Hepatocyte (in vitro differentiated cells): ENCODE measurements at regions not wholly inside any gene's neighbourhood (a gene's known extent, or its start where the extent isn't known, plus 50 kb on each side); places are given as distances from the start of the nearest gene placed in this dataset.

Experiments
- DNase-seq: peaks from one replicate; pipeline ENCODE4 v3.0.0-alpha.2; 2016; ENCODE audit warnings: low spot score
- H2AFZ ChIP-seq: fragments of 200-600 bp; sonication (generic); 2 replicates; pipeline ENCODE4 v1.6.0; 2016; ENCODE audit warnings: antibody characterized with exemption, mild to moderate bottlenecking
- H3K27ac ChIP-seq: fragments of 200-600 bp; sonication (generic); 2 replicates; pipeline ENCODE4 v1.5.1; 2016; ENCODE audit warnings: mild to moderate bottlenecking
- H3K27me3 ChIP-seq: fragments of 200-600 bp; sonication (generic); 2 replicates; pipeline ENCODE4 v1.6.1; 2016
- H3K36me3 ChIP-seq: fragments of 200-600 bp; sonication (generic); replicated peaks from 2 replicates; pipeline ENCODE4 v1.5.1; 2016; ENCODE audit warnings: low read depth; ENCODE audit not compliant: insufficient read depth
- H3K4me1 ChIP-seq: fragments of 200-600 bp; sonication (generic); 2 replicates; pipeline ENCODE4 v1.5.1; 2016; ENCODE audit warnings: mild to moderate bottlenecking, moderate library complexity; ENCODE audit not compliant: insufficient read depth
- H3K4me2 ChIP-seq: fragments of 200-600 bp; sonication (generic); 2 replicates; pipeline ENCODE4 v1.6.0; 2016
- H3K4me3 ChIP-seq: fragments of 200-600 bp; sonication (generic); 2 replicates; pipeline ENCODE4 v1.5.1; 2016; ENCODE audit warnings: mild to moderate bottlenecking
- H3K79me2 ChIP-seq: fragments of 200-600 bp; sonication (generic); 2 replicates; pipeline ENCODE4 v1.6.0; 2017; ENCODE audit warnings: mild to moderate bottlenecking
- H3K9me2 ChIP-seq: fragments of 200-600 bp; sonication (generic); replicated peaks from 2 replicates; pipeline ENCODE4 v1.6.0; 2017; ENCODE audit warnings: mild to moderate bottlenecking; ENCODE audit not compliant: insufficient read depth
- H3K9me3 ChIP-seq: fragments of 200-600 bp; sonication (generic); 2 replicates; pipeline ENCODE4 v1.5.1; 2016; ENCODE audit warnings: low read depth, mild to moderate bottlenecking
- H4K20me1 ChIP-seq: fragments of 200-600 bp; sonication (generic); 2 replicates; pipeline ENCODE4 v1.6.0; 2016; ENCODE audit warnings: mild to moderate bottlenecking; ENCODE audit not compliant: insufficient read depth, poor library complexity, severe bottlenecking
- CTCF ChIP-seq: fragments of 200-600 bp; sonication (generic); IDR thresholded peaks from 2 replicates; pipeline ENCODE4 v1.5.1; 2016; ENCODE audit warnings: antibody characterized with exemption, mild to moderate bottlenecking; ENCODE audit not compliant: poor library complexity
- EZH2 ChIP-seq: fragments of 200-600 bp; sonication (generic); IDR thresholded peaks from 2 replicates; pipeline ENCODE4 v1.6.1; 2016; ENCODE audit warnings: antibody characterized with exemption, mild to moderate bottlenecking, borderline replicate concordance
- EZH2phosphoT487 ChIP-seq: fragments of 200-600 bp; sonication (generic); IDR thresholded peaks from one replicate; pipeline ENCODE4 v1.6.1; 2018; ENCODE audit warnings: antibody characterized with exemption, mild to moderate bottlenecking, low read depth, moderate library complexity; ENCODE audit not compliant: unreplicated experiment, severe bottlenecking
- WGBS: methylation state at CpG from one replicate; pipeline ENCODE4 v1.1.6; 2016; ENCODE audit warnings: low lambda C conversion rate; ENCODE audit errors: missing lambda C conversion rate; 5-methylcytosine and 5-hydroxymethylcytosine counted together

- Histone ChIP-seq H4K20me1 (no peaks in the 10 kb centered on the region), H3K27me3 (no peaks in the 10 kb centered on the region), H3K36me3 (no peaks in the 10 kb centered on the region), H3K9me3 (no peaks in the 10 kb centered on the region), H3K9me2 (no peaks in the 10 kb centered on the region), H3K4me1 (no peaks in the 10 kb centered on the region), H3K27ac (no peak overlapping the region), H3K4me3 (no peak overlapping the region), H3K79me2 (no peaks in the 10 kb centered on the region), H2AFZ (no peak overlapping the region), H3K4me2 (no peak overlapping the region)
- no peak for TF ChIP-seq CTCF
- TF ChIP-seq EZH2, result no peak
- TF ChIP-seq EZH2phosphoT487, result no peak
- 67% methylated on average over 5 of the region's 5 CpGs for WGBS
- DNase-seq, result peak; percentile 23
Observed at GRCh38 chr11:116219171-116219635, 553.6 kb downstream of the BUD13 start.

- DNase-seq, result no peak
- 83% methylated on average over 1 of the region's 1 CpG for WGBS
Observed at GRCh38 chr11:116217441-116217840, 555.3 kb downstream of the BUD13 start.

GRCh38 chr11:116217006-116217405 is 555.8 kb downstream of the BUD13 start:
- no peaks in the 10 kb centered on the region for H3K4me1 ChIP-seq
- no peaks in the 10 kb centered on the region for H3K9me2 ChIP-seq
- no peak overlapping the region for H3K4me3 ChIP-seq
- no peaks in the 10 kb centered on the region for H4K20me1 ChIP-seq
- WGBS, result 95% methylated on average over 6 of the region's 6 CpGs
- DNase-seq, result no peak
- H3K27ac ChIP-seq, result no peak overlapping the region
- H3K36me3 ChIP-seq, result no peaks in the 10 kb centered on the region
- H3K9me3 ChIP-seq, result no peaks in the 10 kb centered on the region
- H3K27me3 ChIP-seq, result no peaks in the 10 kb centered on the region
- no peak overlapping the region for H3K4me2 ChIP-seq
- TF ChIP-seq CTCF, result no peak
- no peak for TF ChIP-seq EZH2
- TF ChIP-seq EZH2phosphoT487, result no peak
- no peak overlapping the region for H2AFZ ChIP-seq
- no peaks in the 10 kb centered on the region for H3K79me2 ChIP-seq

More at GRCh38 chr11:116217441-116217840, 555.3 kb downstream of the BUD13 start:
- Histone ChIP-seq H3K4me3 (no peak overlapping the region), H3K9me2 (no peaks in the 10 kb centered on the region), H3K79me2 (no peaks in the 10 kb centered on the region), H4K20me1 (no peaks in the 10 kb centered on the region), H3K27me3 (no peaks in the 10 kb centered on the region), H2AFZ (no peak overlapping the region), H3K27ac (no peak overlapping the region), H3K36me3 (no peaks in the 10 kb centered on the region), H3K4me1 (no peaks in the 10 kb centered on the region), H3K9me3 (no peaks in the 10 kb centered on the region), H3K4me2 (no peak overlapping the region)
- TF ChIP-seq EZH2phosphoT487 (no peak), EZH2 (no peak), CTCF (no peak)
